PC-9 (cell line): ENCODE measurements at regions not wholly inside any gene's neighbourhood (a gene's known extent, or its start where the extent isn't known, plus 50 kb on each side); places are given as distances from the start of the nearest gene placed in this dataset.

Experiments used
- CTCF ChIP-seq: fragments of 200-600 bp; sonication (generic); conservative IDR thresholded peaks from 2 replicates; pipeline ENCODE4 v1.6.1; 2017; ENCODE audit warnings: mixed run types, antibody characterized with exemption, mild to moderate bottlenecking, moderate library complexity
- EZH2 ChIP-seq: fragments of 200-600 bp; sonication (generic); IDR thresholded peaks from 2 replicates; pipeline ENCODE4 v1.8.0; 2017; ENCODE audit warnings: antibody characterized with exemption, low read depth

DNA sequence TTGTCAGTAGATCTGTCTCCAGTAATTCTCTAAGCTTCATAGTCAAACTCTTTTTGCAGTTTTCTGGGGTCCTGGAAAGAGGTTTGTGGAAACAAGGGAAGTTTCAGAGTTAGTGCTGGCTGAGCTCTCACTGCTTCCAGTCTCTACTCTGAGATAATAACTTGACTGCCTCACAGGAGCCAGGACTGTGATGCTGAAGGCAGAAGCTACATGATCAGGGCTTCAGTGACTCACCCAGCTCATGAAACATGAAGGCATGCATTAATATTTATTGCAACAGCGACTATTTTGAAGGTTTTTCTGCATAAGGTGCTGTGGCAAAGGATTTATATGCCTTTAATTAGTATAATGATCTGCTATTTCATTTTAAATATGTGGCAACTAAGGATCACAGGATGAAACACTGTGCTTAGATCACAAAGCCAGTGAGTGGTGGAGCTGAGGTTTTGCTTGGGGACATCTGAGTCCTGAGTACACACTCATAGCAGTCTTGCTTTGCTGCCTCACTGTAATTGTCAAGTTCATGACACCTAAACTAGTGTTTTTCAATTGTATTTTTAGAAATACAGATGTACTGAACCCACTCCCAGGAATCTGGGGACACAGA lies 448.4 kb upstream of the GCFC2 start:
- TF ChIP-seq CTCF = no peak
- TF ChIP-seq EZH2 = no peak
